Glomerular endothelial cell (primary cell): ENCODE measurements at regions not wholly inside any gene's neighbourhood (a gene's known extent, or its start where the extent isn't known, plus 50 kb on each side); places are given as distances from the start of the nearest gene placed in this dataset.
"Not testable (repeated sequence)": the region's sequence is repeated elsewhere in the genome, so short reads cannot be mapped to it uniquely, and the experiment has no call there.

ENCODE experiments used
- DNase-seq: peaks from one replicate; pipeline ENCODE4 v3.0.0-alpha.2; 2011; ENCODE audit warnings: low read depth, low spot score; ENCODE audit errors: extremely low read depth

DNA sequence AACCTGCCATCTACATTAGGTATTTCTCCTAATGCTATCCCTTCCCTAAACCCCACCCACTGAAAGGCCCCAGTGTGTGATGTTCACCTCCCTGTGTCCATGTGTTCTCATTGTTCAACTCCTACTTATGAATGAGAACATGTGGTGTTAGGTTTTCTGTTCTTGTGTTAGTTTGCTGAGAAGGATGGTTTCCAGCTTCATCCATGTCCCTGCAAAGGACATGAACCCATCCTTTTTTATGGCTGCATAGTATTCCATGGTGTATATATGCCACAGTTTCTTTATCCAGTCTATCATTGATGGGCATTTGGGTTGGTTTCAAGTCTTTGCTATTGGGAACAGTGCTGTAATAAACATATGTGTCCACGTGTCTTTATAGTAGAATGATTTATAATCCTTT, 149.2 kb downstream of the PCDH7 start:
- not testable (repeated sequence) for DNase-seq

GRCh38 chr4:30870513-30870912, 150.3 kb downstream of the PCDH7 start:
- no peak for DNase-seq

- DNase-seq: no peak
These were observed 155.6 kb downstream of the PCDH7 start for GRCh38 chr4:30875658-30876269.

- DNase-seq: no peak
These were observed 159.9 kb downstream of the PCDH7 start for GRCh38 chr4:30879855-30880598.

DNA sequence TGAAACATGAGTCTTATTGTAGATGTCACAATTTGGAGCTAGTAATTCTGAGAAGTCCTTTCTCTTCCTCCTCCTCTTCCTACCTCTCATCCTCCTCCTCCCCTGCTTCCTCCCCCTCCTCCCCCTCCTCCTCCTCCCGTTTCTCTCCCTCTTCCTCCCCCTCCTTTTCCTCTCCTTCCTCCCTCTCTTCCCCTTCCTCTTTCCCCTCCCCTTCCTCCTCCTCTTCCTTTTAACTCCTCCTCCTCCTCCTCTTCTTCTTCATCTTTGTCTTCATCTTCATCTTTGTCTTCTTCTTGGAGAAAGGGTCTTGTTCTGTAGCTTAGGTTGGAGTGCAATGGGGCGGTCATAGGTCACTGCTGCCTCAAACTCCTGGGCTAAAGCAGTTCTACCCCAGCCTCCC, 161.8 kb downstream of the PCDH7 start:
- no peak for DNase-seq

GRCh38 chr4:30882443-30882842, 162.3 kb downstream of the PCDH7 start:
- no peak for DNase-seq

DNA sequence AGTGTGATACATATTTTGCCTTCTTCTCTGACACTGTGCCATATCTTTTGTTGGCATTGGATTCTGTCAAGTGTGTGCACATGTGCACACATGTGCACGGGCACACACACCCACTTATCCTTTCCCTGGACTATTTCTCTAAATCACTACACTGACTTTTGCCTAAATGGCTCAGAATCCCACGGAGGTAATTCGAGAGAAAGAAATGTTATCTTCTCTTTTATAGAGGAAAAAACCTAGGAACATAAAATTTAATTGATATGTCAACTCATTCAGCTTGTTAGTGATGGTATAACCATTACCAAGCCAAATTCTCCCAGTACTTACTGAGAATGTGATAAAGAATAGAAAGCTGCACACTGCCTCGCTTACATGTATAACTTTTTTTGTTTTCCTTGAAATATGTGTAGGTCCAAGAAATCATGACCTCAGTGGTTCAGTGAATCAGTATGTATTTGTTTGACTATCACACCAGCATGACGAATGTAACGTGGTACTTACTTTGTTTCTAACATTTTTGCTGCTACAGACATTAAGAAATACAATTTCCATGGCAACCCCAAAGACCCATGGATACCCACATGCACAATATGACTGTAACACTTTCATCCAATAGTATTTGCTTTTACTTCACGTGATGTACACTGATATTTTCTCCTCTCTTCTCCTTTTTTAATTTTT, 163.0 kb downstream of the PCDH7 start:
- DNase-seq: no peak

GRCh38 chr4:30901461-30902451, 181.6 kb downstream of the PCDH7 start:
- no peak for DNase-seq

DNA sequence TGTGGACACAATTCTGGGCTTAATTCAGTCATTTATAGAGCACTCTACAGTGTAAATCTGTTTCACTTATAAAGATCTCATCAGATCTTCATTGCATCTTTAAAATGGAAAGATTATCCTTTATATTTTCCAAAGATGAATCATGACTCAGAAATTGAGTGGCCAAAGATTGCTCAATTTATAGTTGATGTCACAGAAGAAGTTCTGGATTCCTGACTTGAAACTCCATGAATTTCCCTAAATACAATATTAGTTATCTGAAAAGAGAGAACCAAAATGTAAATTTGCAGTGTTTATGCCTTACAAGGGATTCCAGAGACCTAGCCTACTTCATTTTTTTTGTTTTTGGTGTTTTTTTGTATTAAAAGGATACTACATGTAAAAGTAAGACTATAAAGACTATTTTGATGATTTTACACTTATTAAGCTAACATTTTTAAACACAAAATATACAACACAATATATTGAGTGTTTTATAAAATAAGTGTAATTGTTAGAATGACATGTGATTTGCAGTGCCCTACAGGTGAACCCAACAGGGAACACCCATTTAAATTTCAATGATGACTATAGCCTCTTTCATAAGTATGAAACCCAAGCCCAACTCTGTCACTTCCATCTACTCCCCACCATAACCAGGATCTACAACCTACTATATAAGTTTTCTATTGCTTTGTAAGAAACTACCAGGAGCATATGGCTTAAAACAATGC, 183.5 kb downstream of the PCDH7 start:
- DNase-seq: no peak

DNA sequence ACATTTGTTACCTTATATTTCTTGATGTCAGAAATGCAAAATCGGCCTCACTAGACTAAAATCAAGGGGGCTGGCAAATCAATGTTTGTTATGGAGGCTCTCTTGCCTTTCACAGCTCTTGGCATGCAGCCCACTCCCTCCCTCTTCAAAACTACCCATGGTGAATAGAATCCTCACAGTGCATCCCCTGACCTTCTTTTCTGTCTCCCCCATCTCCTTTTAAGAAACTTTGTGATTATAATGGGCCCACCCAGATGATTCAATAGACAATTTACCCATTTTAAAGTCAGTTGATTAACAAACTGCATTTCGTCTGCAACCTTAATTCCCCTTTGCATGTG, 184.0 kb downstream of the PCDH7 start:
- no peak for DNase-seq

- DNase-seq: no peak
These were observed 184.4 kb downstream of the PCDH7 start for GRCh38 chr4:30904588-30904987.

GRCh38 chr4:30912098-30912714, 192.0 kb downstream of the PCDH7 start:
- no peak for DNase-seq

DNA sequence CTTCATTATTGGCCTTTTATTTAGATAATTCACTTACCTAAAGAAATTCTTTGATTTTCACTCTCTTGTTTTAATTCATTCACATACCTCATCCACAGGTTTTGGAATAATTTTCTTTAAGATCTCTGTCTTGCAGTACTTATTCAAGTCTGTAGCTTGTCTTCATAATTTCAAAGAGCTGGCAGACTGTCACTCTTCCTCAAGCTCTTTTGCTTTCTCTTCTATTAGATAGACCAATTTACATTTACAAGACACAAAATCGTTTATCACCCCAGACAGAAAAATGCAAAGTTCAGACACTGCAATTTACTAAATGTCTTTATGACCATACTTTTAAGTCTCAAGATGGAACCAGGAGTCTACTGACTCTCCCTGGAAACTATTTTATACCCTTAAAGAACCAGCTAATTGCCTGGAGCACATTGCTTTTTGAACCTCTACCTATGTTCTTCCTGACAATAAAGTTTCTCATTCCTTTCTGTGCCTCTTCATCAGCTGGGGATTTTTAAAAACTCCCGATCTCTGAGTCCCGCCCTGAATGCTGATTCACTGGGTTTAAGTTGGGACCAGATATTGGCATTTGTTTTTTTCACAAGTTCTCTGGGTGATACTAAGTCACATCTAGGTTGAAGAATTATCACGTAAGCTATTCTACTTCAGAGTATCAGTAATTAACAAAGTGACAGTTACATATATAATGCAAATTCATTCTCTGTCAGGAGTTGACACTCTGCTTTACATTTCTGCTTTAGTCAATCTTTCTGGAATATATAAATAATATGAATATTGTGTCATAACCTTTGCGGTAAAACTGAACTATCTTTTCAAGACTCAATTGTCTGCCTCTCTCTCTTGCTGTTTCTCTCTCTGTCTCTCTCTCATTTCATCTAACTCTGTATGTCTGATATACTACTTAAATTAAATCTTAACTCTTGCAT, 196.4 kb downstream of the PCDH7 start:
- DNase-seq: no peak

DNA sequence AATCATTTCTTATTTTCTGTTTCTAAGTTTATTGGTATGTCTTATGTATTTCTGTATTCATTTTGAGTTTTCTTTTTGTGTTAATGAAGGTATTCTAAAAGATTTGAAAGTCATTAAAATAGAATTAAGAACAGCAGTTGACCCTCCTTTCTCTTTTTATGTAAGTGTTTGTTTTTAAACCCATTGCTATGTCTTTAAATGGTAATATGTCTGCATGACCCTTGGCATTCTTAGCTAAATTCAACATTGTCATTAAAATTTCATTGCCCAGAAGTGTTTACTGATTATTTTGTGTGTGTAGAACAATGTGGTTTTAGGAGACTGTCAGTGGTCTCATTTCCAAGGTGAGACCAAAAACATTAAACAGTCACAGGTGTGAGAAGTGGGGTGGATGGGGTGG, 197.8 kb downstream of the PCDH7 start:
- no peak for DNase-seq

DNA sequence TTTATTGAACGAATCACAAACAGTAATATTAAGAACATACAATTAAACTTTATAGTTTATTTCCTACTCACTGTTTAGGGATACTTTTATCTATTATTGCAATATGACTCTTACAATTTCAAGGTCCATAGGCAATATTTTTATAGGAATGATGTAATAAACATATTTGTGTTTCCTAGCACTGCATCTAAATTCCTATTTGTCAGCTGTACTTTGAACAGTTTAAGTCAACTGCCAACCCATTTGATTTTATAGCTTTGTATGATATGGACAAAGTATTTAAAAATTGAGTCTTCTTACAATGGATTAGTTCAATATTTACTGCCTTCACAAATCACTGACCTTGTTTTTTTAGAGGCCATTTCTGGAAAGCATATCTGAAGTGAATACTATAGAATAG, 199.3 kb downstream of the PCDH7 start:
- DNase-seq: no peak

DNA sequence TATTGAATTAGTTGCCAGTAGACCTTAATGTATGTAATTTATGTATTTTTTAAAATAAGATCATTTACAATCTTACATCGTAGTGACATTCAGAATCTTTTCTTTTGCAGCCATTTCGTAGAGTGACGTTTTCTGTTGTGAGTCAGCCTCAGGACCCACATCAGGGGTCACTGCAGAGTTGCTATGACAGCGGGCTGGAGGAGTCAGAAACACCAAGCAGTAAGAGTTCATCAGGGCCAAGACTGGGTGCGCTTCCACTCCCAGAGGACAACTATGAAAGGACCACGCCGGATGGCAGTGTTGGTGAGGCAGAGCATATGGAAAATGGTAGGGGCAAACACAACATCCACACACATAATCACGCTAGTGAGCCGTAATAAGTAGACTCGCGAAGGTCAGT, 199.9 kb downstream of the PCDH7 start:
- DNase-seq: no peak

GRCh38 chr4:30922625-30923024, 202.5 kb downstream of the PCDH7 start:
- no peak for DNase-seq

- no peak for DNase-seq
These were observed 204.3 kb downstream of the PCDH7 start for GRCh38 chr4:30924495-30924894.

- no peak for DNase-seq
These were observed 209.5 kb downstream of the PCDH7 start for GRCh38 chr4:30929649-30930048.
